ENCODE measurements at regions not wholly inside any gene's neighbourhood (a gene's known extent, or its start where the extent isn't known, plus 50 kb on each side); places are given as distances from the start of the nearest gene placed in this dataset.

- TF ChIP-seq, protein P1, sequence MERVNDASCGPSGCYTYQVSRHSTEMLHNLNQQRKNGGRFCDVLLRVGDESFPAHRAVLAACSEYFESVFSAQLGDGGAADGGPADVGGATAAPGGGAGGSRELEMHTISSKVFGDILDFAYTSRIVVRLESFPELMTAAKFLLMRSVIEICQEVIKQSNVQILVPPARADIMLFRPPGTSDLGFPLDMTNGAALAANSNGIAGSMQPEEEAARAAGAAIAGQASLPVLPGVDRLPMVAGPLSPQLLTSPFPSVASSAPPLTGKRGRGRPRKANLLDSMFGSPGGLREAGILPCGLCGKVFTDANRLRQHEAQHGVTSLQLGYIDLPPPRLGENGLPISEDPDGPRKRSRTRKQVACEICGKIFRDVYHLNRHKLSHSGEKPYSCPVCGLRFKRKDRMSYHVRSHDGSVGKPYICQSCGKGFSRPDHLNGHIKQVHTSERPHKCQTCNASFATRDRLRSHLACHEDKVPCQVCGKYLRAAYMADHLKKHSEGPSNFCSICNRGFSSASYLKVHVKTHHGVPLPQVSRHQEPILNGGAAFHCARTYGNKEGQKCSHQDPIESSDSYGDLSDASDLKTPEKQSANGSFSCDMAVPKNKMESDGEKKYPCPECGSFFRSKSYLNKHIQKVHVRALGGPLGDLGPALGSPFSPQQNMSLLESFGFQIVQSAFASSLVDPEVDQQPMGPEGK (CRISPR knock-in tag; IDR thresholded peaks at IDR 0.05; ENCODE audit: borderline replicate concordance): no peak
These were observed 84.1 kb upstream of the GULP1 start (continued) for GRCh38 chr2:188207554-188207953.

DNA sequence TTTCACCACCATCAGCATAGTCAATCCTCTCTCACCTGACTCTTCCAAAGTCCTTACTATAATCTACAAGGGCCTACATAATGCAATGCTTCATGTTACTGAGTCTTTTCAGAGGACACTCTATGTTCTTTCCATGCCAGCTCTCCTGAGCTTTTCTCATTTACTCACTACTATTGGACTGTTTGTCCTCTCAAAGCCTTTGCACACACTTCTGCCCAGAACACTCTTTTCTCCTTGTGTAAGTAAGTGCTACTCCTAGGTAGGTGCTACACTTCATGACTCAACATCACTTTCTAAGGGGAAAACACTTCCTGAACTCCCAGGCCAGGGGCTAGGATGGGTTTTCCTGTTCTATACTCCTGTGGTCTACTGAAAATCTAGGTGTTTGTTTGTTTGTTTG, 82.5 kb upstream of the GULP1 start:
- TF ChIP-seq RARB (CRISPR knock-in tag; IDR thresholded peaks at IDR 0.05): no peak
- no peak for TF ChIP-seq TCF4 (CRISPR knock-in tag; IDR thresholded peaks at IDR 0.05; ENCODE audit: borderline replicate concordance)
- TF ChIP-seq, protein P1 (CRISPR knock-in tag; IDR thresholded peaks at IDR 0.05; ENCODE audit: borderline replicate concordance): no peak
- no peak for TF ChIP-seq GLIS3 (CRISPR knock-in tag; IDR thresholded peaks at IDR 0.05)
- TF ChIP-seq, protein P2, sequence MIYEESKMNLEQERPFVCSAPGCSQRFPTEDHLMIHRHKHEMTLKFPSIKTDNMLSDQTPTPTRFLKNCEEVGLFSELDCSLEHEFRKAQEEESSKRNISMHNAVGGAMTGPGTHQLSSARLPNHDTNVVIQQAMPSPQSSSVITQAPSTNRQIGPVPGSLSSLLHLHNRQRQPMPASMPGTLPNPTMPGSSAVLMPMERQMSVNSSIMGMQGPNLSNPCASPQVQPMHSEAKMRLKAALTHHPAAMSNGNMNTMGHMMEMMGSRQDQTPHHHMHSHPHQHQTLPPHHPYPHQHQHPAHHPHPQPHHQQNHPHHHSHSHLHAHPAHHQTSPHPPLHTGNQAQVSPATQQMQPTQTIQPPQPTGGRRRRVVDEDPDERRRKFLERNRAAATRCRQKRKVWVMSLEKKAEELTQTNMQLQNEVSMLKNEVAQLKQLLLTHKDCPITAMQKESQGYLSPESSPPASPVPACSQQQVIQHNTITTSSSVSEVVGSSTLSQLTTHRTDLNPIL (CRISPR knock-in tag; IDR thresholded peaks at IDR 0.05; ENCODE audit: low read depth): no peak
- TF ChIP-seq TOX (CRISPR knock-in tag; IDR thresholded peaks at IDR 0.05; ENCODE audit: borderline replicate concordance): no peak
- TF ChIP-seq BACH2 (CRISPR knock-in tag; IDR thresholded peaks at IDR 0.05; ENCODE audit: borderline replicate concordance): no peak
- TF ChIP-seq, protein P3, sequence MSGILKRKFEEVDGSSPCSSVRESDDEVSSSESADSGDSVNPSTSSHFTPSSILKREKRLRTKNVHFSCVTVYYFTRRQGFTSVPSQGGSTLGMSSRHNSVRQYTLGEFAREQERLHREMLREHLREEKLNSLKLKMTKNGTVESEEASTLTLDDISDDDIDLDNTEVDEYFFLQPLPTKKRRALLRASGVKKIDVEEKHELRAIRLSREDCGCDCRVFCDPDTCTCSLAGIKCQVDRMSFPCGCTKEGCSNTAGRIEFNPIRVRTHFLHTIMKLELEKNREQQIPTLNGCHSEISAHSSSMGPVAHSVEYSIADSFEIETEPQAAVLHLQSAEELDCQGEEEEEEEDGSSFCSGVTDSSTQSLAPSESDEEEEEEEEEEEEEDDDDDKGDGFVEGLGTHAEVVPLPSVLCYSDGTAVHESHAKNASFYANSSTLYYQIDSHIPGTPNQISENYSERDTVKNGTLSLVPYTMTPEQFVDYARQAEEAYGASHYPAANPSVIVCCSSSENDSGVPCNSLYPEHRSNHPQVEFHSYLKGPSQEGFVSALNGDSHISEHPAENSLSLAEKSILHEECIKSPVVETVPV (CRISPR knock-in tag; IDR thresholded peaks at IDR 0.05): no peak
- no peak for TF ChIP-seq ESRRG (CRISPR knock-in tag; IDR thresholded peaks at IDR 0.05)
- no peak for TF ChIP-seq ZC3H10 (CRISPR knock-in tag; IDR thresholded peaks at IDR 0.05)
- no peak for TF ChIP-seq ISL1 (CRISPR knock-in tag; IDR thresholded peaks at IDR 0.05)
- TF ChIP-seq ZNF565 (CRISPR knock-in tag; conservative IDR thresholded peaks at IDR 0.05; ENCODE audit: low read depth): no peak
- TF ChIP-seq ZNF8 (CRISPR knock-in tag; IDR thresholded peaks at IDR 0.05): no peak
- no peak for TF ChIP-seq CSDC2 (CRISPR knock-in tag; IDR thresholded peaks at IDR 0.05)
- TF ChIP-seq OSR1 (CRISPR knock-in tag; IDR thresholded peaks at IDR 0.05): no peak
- no peak for TF ChIP-seq SNAI2 (CRISPR knock-in tag; IDR thresholded peaks at IDR 0.05)
- TF ChIP-seq ZFP30 (CRISPR knock-in tag; IDR thresholded peaks at IDR 0.05): no peak
- no peak for ATAC-seq

DNA sequence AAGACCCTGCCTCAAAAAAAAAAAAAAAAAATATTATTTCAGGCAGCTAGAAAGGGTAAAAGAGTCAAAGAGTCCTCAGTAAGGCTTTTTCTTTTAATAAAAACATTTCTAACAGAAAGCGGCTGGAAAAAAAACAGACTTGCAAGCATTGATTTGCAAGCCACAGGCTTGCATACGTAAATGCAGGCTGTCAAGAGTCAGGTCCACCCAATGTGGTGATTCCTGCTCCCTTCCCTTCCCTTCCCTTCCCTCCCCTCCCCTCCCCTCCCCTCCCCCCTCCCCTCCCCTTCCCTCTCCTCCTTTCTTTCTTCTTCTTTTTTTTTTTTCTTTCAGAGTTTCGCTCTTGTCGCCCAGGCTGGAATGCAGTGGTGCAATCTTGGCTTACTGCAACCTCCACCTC, 74.4 kb upstream of the GULP1 start:
- no peak for ATAC-seq
- no peak for TF ChIP-seq PPARA (CRISPR knock-in tag; IDR thresholded peaks at IDR 0.05; ENCODE audit: borderline replicate concordance)
- TF ChIP-seq CSDC2 (CRISPR knock-in tag; IDR thresholded peaks at IDR 0.05): no peak
- TF ChIP-seq ZC3H10 (CRISPR knock-in tag; IDR thresholded peaks at IDR 0.05): no peak
- TF ChIP-seq, protein P1 (CRISPR knock-in tag; IDR thresholded peaks at IDR 0.05; ENCODE audit: borderline replicate concordance): no peak
- TF ChIP-seq, protein P4, sequence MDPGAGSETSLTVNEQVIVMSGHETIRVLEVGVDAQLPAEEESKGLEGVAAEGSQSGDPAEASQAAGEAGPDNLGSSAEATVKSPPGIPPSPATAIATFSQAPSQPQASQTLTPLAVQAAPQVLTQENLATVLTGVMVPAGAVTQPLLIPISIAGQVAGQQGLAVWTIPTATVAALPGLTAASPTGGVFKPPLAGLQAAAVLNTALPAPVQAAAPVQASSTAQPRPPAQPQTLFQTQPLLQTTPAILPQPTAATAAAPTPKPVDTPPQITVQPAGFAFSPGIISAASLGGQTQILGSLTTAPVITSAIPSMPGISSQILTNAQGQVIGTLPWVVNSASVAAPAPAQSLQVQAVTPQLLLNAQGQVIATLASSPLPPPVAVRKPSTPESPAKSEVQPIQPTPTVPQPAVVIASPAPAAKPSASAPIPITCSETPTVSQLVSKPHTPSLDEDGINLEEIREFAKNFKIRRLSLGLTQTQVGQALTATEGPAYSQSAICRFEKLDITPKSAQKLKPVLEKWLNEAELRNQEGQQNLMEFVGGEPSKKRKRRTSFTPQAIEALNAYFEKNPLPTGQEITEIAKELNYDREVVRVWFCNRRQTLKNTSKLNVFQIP (CRISPR knock-in tag; IDR thresholded peaks at IDR 0.05; ENCODE audit: borderline replicate concordance, low read depth): no peak
- TF ChIP-seq GLIS3 (CRISPR knock-in tag; IDR thresholded peaks at IDR 0.05): no peak
- no peak for TF ChIP-seq BACH2 (CRISPR knock-in tag; IDR thresholded peaks at IDR 0.05; ENCODE audit: borderline replicate concordance)
- no peak for TF ChIP-seq ARNTL (CRISPR knock-in tag; IDR thresholded peaks at IDR 0.05; ENCODE audit: borderline replicate concordance, low read depth)
- TF ChIP-seq ZNF565 (CRISPR knock-in tag; conservative IDR thresholded peaks at IDR 0.05; ENCODE audit: low read depth): no peak
- TF ChIP-seq SNAI2 (CRISPR knock-in tag; IDR thresholded peaks at IDR 0.05): no peak

All from SK-N-SH treated with all-trans-retinoic acid at 6 μM for 48 hours (cell line).